RPMI8226 (cell line): ENCODE measurements at regions not wholly inside any gene's neighbourhood (a gene's known extent, or its start where the extent isn't known, plus 50 kb on each side); places are given as distances from the start of the nearest gene placed in this dataset.

Source experiments
- DNase-seq: peaks from one replicate; pipeline ENCODE4 v3.0.0-alpha.2; 2015

GRCh38 chr4:149931431-149931830, 115.8 kb upstream of the IQCM start:
- no peak for DNase-seq

DNA sequence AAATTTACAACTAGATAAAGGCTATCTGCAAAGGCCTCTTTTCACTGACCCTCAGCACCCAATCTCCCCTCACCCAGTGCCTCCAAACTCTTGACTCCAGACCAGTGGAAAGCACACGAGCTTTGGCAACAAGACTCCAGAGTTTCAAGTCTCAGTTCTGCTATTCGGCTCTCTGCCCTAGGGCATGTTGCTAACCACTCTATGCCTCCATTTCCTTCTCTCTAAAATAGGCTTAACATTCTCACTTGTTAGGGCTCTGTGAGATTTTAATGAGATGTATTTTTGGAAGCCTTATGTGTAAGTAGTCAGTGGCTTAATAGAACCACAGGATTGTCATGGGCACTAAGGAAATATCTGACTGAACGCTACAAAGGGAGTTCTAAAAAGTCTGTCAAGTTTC, 116.5 kb upstream of the IQCM start:
- peak; percentile 18 for DNase-seq

DNA sequence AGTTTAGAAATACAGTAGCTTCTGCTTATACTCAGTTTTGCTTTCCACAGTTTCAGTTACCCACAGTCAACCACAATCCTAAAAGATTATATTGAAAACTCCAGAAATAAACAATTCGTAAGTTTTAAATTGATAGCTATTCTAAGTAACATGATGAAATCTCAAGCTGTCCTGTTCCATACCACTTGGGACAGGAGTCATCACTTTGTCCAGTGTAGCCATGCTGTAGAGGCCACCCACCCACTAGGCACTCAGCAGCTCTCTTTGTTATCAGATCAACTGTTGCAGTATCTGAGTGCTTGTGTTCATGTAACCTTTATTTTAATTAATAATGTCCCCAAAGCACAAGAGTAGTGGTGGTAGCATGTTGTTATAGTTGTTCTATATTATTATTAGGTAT, 117.5 kb upstream of the IQCM start:
- DNase-seq: no peak

DNA sequence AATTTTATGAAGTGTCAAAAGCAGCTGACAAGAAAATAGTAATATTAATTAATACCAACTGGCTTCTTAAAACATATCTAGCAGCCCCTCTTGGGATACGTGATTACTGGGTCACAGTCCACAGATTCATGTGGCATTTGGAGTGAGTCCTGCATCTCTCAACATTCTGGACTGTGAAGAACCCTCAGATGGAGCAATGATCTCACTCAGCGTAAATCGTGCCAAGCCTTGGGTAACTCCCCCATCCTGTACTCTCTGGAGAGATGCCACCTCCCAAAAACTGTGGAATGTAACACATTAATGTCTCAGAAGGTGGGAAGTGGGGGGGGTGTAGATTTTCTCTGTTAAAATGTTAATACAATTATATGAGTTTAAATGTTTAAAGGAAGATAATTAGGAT, 118.2 kb upstream of the IQCM start:
- DNase-seq: no peak

DNA sequence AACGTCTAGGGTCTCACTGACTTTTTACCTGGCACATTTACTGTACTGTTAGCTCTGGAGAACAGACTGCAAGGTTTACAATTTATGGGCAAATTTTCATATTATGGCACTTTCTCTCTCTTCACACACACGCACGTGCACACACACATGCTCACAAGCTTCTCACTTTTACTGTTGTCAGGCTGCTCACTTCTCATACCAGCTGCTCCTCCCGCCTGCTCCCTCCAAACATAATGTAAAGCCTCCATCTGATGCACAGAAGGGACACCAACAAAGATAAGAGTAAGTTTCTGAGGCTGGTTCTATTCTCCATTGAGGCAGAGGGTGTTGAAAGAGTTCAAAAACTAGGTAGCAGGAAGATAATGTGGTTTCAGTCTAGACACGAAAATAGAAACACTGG, 128.9 kb upstream of the DCLK2 start:
- DNase-seq: no peak

DNA sequence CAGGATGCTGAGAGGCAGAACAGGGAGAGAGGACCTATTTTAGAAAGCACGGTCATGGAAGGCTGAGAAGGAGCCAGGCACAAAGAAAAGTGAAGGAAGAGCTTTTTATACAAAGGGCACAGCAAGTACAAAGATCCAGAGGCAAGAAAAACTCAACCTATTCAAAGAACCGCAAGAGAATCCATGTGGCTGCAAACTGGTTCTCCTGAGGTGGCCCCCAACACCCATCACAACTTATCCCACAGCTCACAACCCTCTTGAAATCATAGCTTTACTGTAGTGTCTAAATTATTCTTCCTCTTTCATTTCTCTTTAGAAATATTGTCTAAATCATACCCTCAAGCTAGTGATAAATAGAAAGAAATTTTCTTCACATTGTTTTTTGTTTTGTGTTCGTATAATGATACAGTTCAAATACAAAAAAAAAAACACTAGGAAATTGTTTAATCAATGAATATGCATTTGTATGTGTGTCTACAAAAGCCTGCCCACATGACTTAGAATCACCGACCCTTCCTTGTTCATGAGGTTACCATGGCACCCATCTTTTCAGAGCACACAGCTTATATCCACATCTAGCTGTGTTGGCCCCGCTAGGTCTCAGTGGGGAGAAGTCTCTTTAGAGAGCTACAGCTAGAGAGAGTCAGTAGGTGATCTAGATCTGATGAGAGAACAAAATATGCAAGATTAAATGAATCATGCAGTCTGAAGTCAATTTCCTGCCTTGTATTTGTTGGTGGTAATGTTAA, 126.9 kb upstream of the DCLK2 start:
- no peak for DNase-seq

GRCh38 chr4:149952101-149952500, 126.1 kb upstream of the DCLK2 start:
- DNase-seq: no peak

- DNase-seq: no peak
These were observed 125.5 kb upstream of the DCLK2 start for GRCh38 chr4:149952716-149953115.

GRCh38 chr4:149955780-149956390, 122.4 kb upstream of the DCLK2 start:
- no peak for DNase-seq

DNA sequence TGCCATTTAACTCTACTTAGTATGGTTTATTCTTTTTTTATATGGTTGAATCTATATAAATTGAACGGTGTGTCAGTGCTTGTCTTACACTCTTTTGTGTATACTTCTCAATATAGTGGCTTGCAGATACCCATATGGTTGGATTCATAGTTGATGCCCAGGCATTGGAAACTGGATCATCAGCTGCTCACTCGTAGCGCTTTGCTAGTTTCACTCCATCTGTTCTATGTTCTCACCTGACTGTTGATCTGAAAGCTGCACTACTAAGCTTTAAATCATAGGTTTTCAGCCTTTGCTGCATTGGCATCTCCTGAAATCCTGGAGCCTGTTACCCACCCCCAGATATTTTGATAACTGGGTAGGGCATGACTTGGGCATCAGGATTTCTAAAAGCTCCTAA, 121.6 kb upstream of the DCLK2 start:
- DNase-seq: no peak

DNA sequence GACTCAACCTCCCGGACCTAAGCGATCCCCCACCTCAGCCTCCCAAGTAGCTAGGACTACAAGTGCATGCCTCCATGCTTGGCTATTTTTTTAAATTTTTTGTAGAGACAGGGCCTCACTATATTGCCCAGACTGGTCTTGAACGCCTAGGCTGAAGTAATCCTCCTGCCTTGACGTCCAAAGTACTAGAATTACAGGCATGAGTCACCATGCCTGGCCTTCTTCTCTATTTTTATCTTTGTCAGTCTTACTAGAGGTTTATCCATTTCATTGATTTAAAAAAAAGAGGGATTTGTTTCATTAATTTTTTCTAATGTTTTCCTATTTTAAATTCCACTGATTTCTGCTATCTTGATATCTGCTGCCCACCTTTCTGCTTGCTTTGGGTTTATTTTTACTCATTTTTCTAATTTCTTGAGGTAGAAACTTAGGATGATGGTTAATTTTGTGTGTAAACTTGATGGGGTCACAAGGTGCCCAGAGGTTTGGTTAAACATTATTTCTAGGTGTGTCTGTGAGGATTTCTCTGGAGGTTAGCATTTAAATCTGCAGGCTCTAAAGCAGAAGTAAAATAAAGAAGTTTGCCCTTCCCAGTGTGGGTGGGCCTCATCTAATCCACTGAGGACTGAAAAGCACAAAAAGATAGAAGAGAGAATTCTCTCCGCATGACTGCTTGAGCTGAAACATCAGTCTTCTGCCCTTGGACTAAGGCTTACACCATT, 116.2 kb upstream of the DCLK2 start:
- no peak for DNase-seq

- no peak for DNase-seq
These were observed 114.0 kb upstream of the DCLK2 start for GRCh38 chr4:149964001-149964796.

DNA sequence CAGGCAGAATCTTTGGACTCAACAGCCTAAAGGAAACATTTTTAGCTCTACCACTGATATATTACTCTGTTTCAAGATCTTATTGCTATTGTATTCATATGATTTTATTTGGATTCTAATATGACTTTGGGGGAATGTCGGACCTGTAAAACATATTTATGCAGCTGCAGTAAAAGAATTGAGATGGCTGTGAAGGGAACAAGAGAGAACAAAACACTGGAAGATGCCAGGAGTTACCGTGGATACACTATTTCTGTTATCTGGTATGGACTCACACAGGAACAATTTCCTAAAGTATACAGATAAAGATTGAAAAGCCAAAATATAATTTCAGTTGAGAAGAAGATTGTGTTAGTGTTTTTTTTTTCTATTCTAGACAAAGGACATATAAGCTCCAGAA, 113.0 kb upstream of the DCLK2 start:
- no peak for DNase-seq

- DNase-seq: no peak
These were observed 105.8 kb upstream of the DCLK2 start for GRCh38 chr4:149972407-149972806.

GRCh38 chr4:149973181-149973580, 105.1 kb upstream of the DCLK2 start:
- DNase-seq: no peak

- DNase-seq: no peak
These were observed 103.1 kb upstream of the DCLK2 start for GRCh38 chr4:149975172-149975571.

DNA sequence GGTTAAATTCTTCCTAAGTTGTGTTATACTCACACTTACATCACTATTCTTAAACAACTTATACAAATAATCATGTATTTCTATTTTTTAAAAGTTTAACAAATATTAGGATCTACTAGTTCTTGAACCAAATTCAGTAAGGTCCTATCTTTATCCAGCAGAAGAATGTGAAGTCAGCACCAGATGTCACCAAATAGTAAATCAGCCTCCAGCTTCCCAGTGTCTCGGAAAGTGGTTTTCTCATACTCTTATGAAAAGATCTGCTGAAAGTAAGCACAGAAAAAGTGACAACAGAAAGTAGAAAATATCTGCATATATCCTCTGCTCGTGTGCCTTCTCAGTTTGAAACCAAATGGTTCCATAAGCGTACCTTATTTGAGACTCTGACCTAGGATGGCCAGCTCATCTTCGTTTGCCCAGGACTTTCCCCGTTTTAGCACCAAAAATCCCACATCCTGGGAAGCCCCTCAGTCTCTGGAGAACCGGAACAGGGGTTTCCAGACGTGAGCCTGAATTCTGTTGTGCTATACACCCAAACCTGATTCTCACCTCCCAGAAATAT, 98.0 kb upstream of the DCLK2 start:
- no peak for DNase-seq

DNA sequence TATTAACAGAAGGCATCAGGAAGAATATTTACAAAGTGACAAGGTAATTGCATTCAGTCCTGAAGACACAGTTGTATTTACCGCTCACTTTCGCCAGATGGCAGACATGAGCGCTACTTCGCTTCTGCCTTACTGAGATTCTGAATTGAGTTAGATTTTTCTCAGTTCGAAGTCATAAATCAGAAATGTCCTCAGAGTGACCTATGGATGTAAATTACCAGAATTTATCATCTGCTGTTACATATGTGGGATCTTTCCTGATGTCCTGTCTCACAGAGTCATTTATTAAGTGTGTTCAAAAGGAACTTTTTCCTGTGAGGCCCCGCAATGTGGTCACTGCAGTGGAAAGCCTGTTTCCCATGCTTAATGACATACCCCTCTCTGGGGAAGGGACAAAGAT, 97.3 kb upstream of the DCLK2 start:
- DNase-seq: peak; percentile 67

DNA sequence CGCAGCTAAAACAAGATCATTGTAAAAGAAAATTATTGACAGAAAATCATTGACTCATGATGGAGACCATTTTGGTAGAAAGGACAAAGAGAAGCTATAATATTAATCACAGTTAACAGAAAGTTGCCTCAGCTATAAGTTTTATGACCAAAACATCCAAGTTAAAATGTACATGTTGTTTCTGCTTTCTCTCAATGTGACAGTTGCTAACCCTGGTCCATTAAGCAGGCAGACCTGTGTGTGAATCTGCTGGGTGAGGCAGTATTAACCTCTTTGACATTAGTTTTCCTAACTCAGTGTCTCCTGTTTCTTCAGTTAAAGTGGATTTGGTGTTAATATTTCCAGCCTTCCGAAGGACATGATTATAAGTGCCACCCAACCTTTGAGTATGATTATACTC, 94.8 kb upstream of the DCLK2 start:
- no peak for DNase-seq

- DNase-seq: no peak
These were observed 94.3 kb upstream of the DCLK2 start for GRCh38 chr4:149983931-149984330.

- DNase-seq: no peak
These were observed 92.3 kb upstream of the DCLK2 start for GRCh38 chr4:149985981-149986380.

DNA sequence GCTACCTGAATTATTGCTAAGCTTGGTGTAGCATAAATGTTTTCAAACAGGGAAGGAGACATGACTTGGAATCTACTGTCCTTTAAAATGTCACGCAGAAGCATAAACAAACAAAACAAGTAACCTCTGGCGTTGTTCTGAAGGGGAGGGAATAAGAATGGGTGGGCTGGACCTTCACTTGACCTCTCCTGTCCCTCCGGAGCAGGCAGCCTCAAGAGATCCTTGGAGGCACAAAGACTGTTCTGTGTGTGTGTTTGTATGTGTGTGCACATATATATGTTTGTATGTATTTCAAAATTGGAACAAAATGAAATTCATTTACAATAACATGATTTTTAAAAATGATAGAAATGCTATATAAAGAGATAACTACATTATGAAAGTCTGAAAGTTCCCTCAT, 91.3 kb upstream of the DCLK2 start:
- DNase-seq: no peak
